HCT116 (cell line): ENCODE measurements at regions not wholly inside any gene's neighbourhood (a gene's known extent, or its start where the extent isn't known, plus 50 kb on each side); places are given as distances from the start of the nearest gene placed in this dataset.

Experiments used
- ATAC-seq: fragments of 200-7000 bp; cut with Tn5 transposase; 2 replicates; pipeline ENCODE4 v1.9.1; 2020; ENCODE audit warnings: mild to moderate bottlenecking, moderate library complexity
- BruUV-seq: library from RNA; stranded (reverse); fragments of 400-500 nt; replicated peaks from 2 replicates; lab custom pipeline; 2021; lab: Mats Ljungman, UMichigan
- CTCF ChIA-PET: fragments of 300-600 bp; sonication (Branson Sonifier 250); formaldehyde crosslinking; loops from one replicate; lab custom pipeline; 2021; ENCODE audit warnings: antibody characterized with exemption; lab: Charles Lee
- POLR2A ChIA-PET: fragments of 300-600, 350-600 bp; sonication (Branson Sonifier 250); formaldehyde crosslinking; loops from one replicate; lab custom pipeline; 2021; ENCODE audit warnings: antibody characterized with exemption; lab: Charles Lee
- RAD21 ChIA-PET, 2 experiments: fragments of 300-600 bp; sonication (Branson Sonifier 250); formaldehyde crosslinking; loops; one replicate each; lab custom pipeline; 2023; ENCODE audit warnings: low total read pairs in 2 of 2; ENCODE audit not compliant: uncharacterized antibody in 2 of 2, unreplicated experiment in 2 of 2, low non-redundant PET in 1 of 2; lab: Charles Lee
- DNase-seq: peaks from one replicate; pipeline ENCODE4 v3.0.0-alpha.2; 2010; ENCODE audit warnings: low read depth, low spot score
- H2AFZ ChIP-seq: fragments of 200-600 bp; shearing (Covaris generic), sonication (generic); 2 replicates; pipeline ENCODE4 v1.6.1; 2017; ENCODE audit warnings: low read depth, mixed run types, mixed read lengths, antibody characterized with exemption, low read length; ENCODE audit not compliant: poor library complexity, severe bottlenecking
- H3K27ac ChIP-seq: 2 replicates; pipeline ENCODE4 v1.5.1; 2012; ENCODE audit warnings: low read depth, low read length
- H3K27me3 ChIP-seq: fragments of 200-600 bp; sonication (generic); 2 replicates; pipeline ENCODE4 v1.6.1; 2016; ENCODE audit warnings: mixed run types, low read length, mixed read lengths; ENCODE audit not compliant: insufficient read depth
- H3K36me3 ChIP-seq, 2 experiments: fragments of 200-500 bp in 1 of 2; fragments of 200-600 bp in 1 of 2; sonication (Bioruptor generic) in 1 of 2; sonication (generic) in 1 of 2; 2 replicates each; pipeline versions ENCODE4 v1.5.1 to v1.6.1; 2014 to 2016; ENCODE audit warnings: low read length in 2 of 2, inconsistent platforms in 1 of 2, mixed read lengths in 1 of 2, mixed run types in 1 of 2; ENCODE audit not compliant: insufficient read depth in 2 of 2, control insufficient read depth in 1 of 2
- H3K4me1 ChIP-seq, 2 experiments: fragments of 200-600 bp in 1 of 2; sonication (generic) in 1 of 2; 2 replicates each; pipeline versions ENCODE4 v1.5.1 to v1.6.1; 2012 to 2017; ENCODE audit warnings: low read length in 2 of 2, inconsistent platforms in 1 of 2, mild to moderate bottlenecking in 1 of 2, mixed read lengths in 1 of 2, mixed run types in 1 of 2, moderate library complexity in 1 of 2; ENCODE audit not compliant: insufficient read depth in 2 of 2, control insufficient read depth in 1 of 2
- H3K4me2 ChIP-seq: fragments of 200-600 bp; sonication (generic); 2 replicates; pipeline ENCODE4 v1.6.1; 2017; ENCODE audit warnings: mixed run types, low read length, mixed read lengths
- H3K4me3 ChIP-seq, 2 experiments: fragments of 200-600 bp in 1 of 2; sonication (generic) in 1 of 2; replicated peaks in 1 of 2; 2 replicates each; pipeline ENCODE4 v1.5.1; 2011 to 2016; ENCODE audit warnings: low read length in 2 of 2, control low read depth in 1 of 2, low read depth in 1 of 2, mild to moderate bottlenecking in 1 of 2, mixed read lengths in 1 of 2, mixed run types in 1 of 2
- H3K79me2 ChIP-seq: fragments of 200-600 bp; sonication (generic); 2 replicates; pipeline ENCODE4 v1.6.1; 2017; ENCODE audit warnings: mild to moderate bottlenecking, mixed run types, low read length, moderate library complexity, mixed read lengths; ENCODE audit not compliant: insufficient read depth
- H3K9ac ChIP-seq: fragments of 200-600 bp; sonication (generic); 2 replicates; pipeline ENCODE4 v1.6.1; 2016; ENCODE audit warnings: low read length, mixed read lengths
- H3K9me2 ChIP-seq: fragments of 200-600 bp; sonication (generic), shearing (Covaris generic); 2 replicates; pipeline ENCODE4 v1.6.1; 2017; ENCODE audit warnings: mixed run types, mild to moderate bottlenecking, moderate library complexity; ENCODE audit not compliant: insufficient read depth
- H3K9me3 ChIP-seq, 2 experiments: fragments of 200-500 bp in 1 of 2; fragments of 200-600 bp in 1 of 2; sonication (Bioruptor generic) in 1 of 2; sonication (generic) in 1 of 2; 2 replicates each; pipeline ENCODE4 v1.6.1; 2014 to 2017; ENCODE audit warnings: low read length in 2 of 2, mixed read lengths in 2 of 2, inconsistent platforms in 1 of 2, low read depth in 1 of 2, mild to moderate bottlenecking in 1 of 2, mixed run types in 1 of 2, moderate library complexity in 1 of 2; ENCODE audit not compliant: control insufficient read depth in 1 of 2, insufficient read depth in 1 of 2
- H4K20me1 ChIP-seq: fragments of 200-600 bp; sonication (generic), shearing (Covaris generic); 2 replicates; pipeline ENCODE4 v1.6.1; 2017; ENCODE audit warnings: mixed run types, mild to moderate bottlenecking, moderate library complexity; ENCODE audit not compliant: insufficient read depth
- ATF3 ChIP-seq: IDR thresholded peaks from 2 replicates; pipeline ENCODE4 v1.6.1; 2012
- CBX3 ChIP-seq: IDR thresholded peaks from 2 replicates; pipeline ENCODE4 v1.6.1; 2012; ENCODE audit warnings: low read depth
- CTCF ChIP-seq, 3 experiments: fragments of 200-600 bp in 1 of 3; sonication (generic) in 1 of 3; IDR thresholded peaks in 2 of 3; conservative IDR thresholded peaks in 1 of 3; 2 replicates each; pipeline ENCODE4 v1.5.1; 2012 to 2017; ENCODE audit warnings: low read depth in 2 of 3, low read length in 2 of 3, antibody characterized with exemption in 1 of 3, borderline replicate concordance in 1 of 3, control low read depth in 1 of 3, mild to moderate bottlenecking in 1 of 3, mixed read lengths in 1 of 3, mixed run types in 1 of 3, moderate library complexity in 1 of 3; ENCODE audit not compliant: insufficient read depth in 1 of 3
- EGR1 ChIP-seq: IDR thresholded peaks from 2 replicates; pipeline ENCODE4 v1.6.1; 2012; ENCODE audit warnings: low read depth
- EZH2 ChIP-seq: fragments of 200-600 bp; sonication (generic); IDR thresholded peaks from 2 replicates; pipeline ENCODE4 v1.6.1; 2017; ENCODE audit warnings: antibody characterized with exemption, mixed run types
- EZH2phosphoT487 ChIP-seq: fragments of 200-600 bp; IDR thresholded peaks from 2 replicates; pipeline ENCODE4 v1.6.1; 2018; ENCODE audit warnings: antibody characterized with exemption, borderline replicate concordance
- FOSL1 ChIP-seq: IDR thresholded peaks from 2 replicates; pipeline ENCODE4 v1.6.1; 2012; ENCODE audit warnings: low read depth
- RAD21 ChIP-seq: IDR thresholded peaks from 2 replicates; pipeline ENCODE4 v1.6.1; 2012; ENCODE audit warnings: low read depth, mild to moderate bottlenecking
- REST ChIP-seq: IDR thresholded peaks from 2 replicates; pipeline ENCODE4 v1.6.1; 2012; ENCODE audit warnings: low read depth
- SIN3A ChIP-seq: IDR thresholded peaks from 2 replicates; pipeline ENCODE4 v1.6.1; 2012; ENCODE audit warnings: low read depth
- SP1 ChIP-seq: IDR thresholded peaks from 2 replicates; pipeline ENCODE4 v1.6.1; 2012; ENCODE audit warnings: low read depth
- SRF ChIP-seq: IDR thresholded peaks from 2 replicates; pipeline ENCODE4 v1.6.1; 2012; ENCODE audit warnings: low read depth
- TCF7L2 ChIP-seq: IDR thresholded peaks from 2 replicates; pipeline ENCODE4 v1.7.0; 2011; ENCODE audit warnings: borderline replicate concordance, inconsistent platforms; ENCODE audit not compliant: insufficient read depth, insufficient read length; ENCODE audit errors: extremely low read depth
- YY1 ChIP-seq: IDR thresholded peaks from 2 replicates; pipeline ENCODE4 v1.6.1; 2011; ENCODE audit warnings: low read length, low read depth, moderate library complexity, mild to moderate bottlenecking; ENCODE audit not compliant: insufficient replicate concordance; ENCODE audit errors: extremely low read depth
- ZNF274 ChIP-seq: fragments of 200-500 bp; sonication (Bioruptor generic); IDR thresholded peaks from 2 replicates; pipeline ENCODE4 v1.6.1; 2014; ENCODE audit warnings: mild to moderate bottlenecking, low read depth, low read length, inconsistent platforms
- intact Hi-C: fragments of 100-400 bp; cut with micrococcal nuclease; formaldehyde crosslinking; loops from 2 replicates; pipeline ENCODE4 v1.10.0; 2022

- peaks cover 0 to 4% of the 10 kb centered on the region in 2 experiments; a peak in 2 of 4 replicates for H3K9me3 ChIP-seq
- ChIA-PET RAD21 (no interaction called here), POLR2A (no interaction called here), CTCF (no interaction called here)
- H2AFZ ChIP-seq, result no peak overlapping the region
- H3K9ac ChIP-seq, result no peak overlapping the region
- H3K9me2 ChIP-seq, result no peaks in the 10 kb centered on the region
- no peaks in the 10 kb centered on the region for H4K20me1 ChIP-seq
- TF ChIP-seq REST (no peak), TCF7L2 (no peak), CBX3 (no peak), SRF (no peak), YY1 (no peak), EGR1 (no peak), RAD21 (no peak), SIN3A (no peak), ATF3 (no peak), FOSL1 (no peak), SP1 (no peak), ZNF274 (no peak), CTCF (IDR thresholded peaks at IDR 0.05 in 2 of 3, conservative IDR thresholded peaks at IDR 0.05 in 1 of 3; ENCODE audit: borderline replicate concordance in 1 of 3, insufficient read depth in 1 of 3, low read depth in 2 of 3, low read length in 2 of 3) (no peak), EZH2phosphoT487 (no peak), EZH2 (no peak)
- intact Hi-C loops, result no loop called here
- BruUV-seq, result no TSS peak
- H3K4me3 ChIP-seq, result no peak overlapping the region
- H3K4me1 ChIP-seq, result no peaks in the 10 kb centered on the region
- DNase-seq, result no peak
- no peaks in the 10 kb centered on the region for H3K36me3 ChIP-seq
- no peak overlapping the region for H3K4me2 ChIP-seq
- no peak overlapping the region for H3K27ac ChIP-seq
- no peaks in the 10 kb centered on the region for H3K27me3 ChIP-seq
- ATAC-seq, result no peak
- no peaks in the 10 kb centered on the region for H3K79me2 ChIP-seq
These were observed 565.3 kb upstream of the SALL3 start for GRCh38 chr18:78414302-78414701.
